Calu3 (cell line): ENCODE measurements at regions not wholly inside any gene's neighbourhood (a gene's known extent, or its start where the extent isn't known, plus 50 kb on each side); places are given as distances from the start of the nearest gene placed in this dataset.

ENCODE experiments used
- BruUV-seq: library from RNA; stranded (reverse); fragments of 400-500 nt; replicated peaks from 2 replicates; lab custom pipeline; 2021; lab: Mats Ljungman, UMichigan
- CTCF ChIA-PET: fragments of 300-600 bp; sonication (Branson Sonifier 250); formaldehyde crosslinking; loops from one replicate; lab custom pipeline; 2022; ENCODE audit warnings: antibody characterized with exemption; lab: Charles Lee
- DNase-seq: peaks from one replicate; pipeline ENCODE4 v3.0.0; 2022
- H3K27ac Mint-ChIP-seq: one replicate; pipeline ENCODE4 v1.8.0; 2022; ENCODE audit warnings: mixed read lengths; ENCODE audit not compliant: unreplicated experiment
- H3K27me3 Mint-ChIP-seq: one replicate; pipeline ENCODE4 v1.8.0; 2022; ENCODE audit warnings: mixed read lengths; ENCODE audit not compliant: unreplicated experiment
- H3K36me3 Mint-ChIP-seq: one replicate; pipeline ENCODE4 v1.8.0; 2022; ENCODE audit warnings: mild to moderate bottlenecking, moderate library complexity, mixed read lengths; ENCODE audit not compliant: insufficient read depth, unreplicated experiment
- H3K4me1 Mint-ChIP-seq: one replicate; pipeline ENCODE4 v1.8.0; 2022; ENCODE audit warnings: mild to moderate bottlenecking, low read depth, mixed read lengths; ENCODE audit not compliant: unreplicated experiment
- H3K4me3 Mint-ChIP-seq: one replicate; pipeline ENCODE4 v1.8.0; 2022; ENCODE audit warnings: mild to moderate bottlenecking, low read depth, moderate library complexity, mixed read lengths; ENCODE audit not compliant: unreplicated experiment
- H3K9me3 Mint-ChIP-seq: one replicate; pipeline ENCODE4 v1.8.0; 2022; ENCODE audit warnings: low read depth, mixed read lengths; ENCODE audit not compliant: unreplicated experiment
- intact Hi-C: fragments of 100-400 bp; cut with micrococcal nuclease; formaldehyde crosslinking; loops from one replicate; pipeline ENCODE4 v1.10.0; 2022; ENCODE audit not compliant: unreplicated experiment
- TF ChIP-seq, protein P1 (sequence below): fragments of 200-600 bp; IDR thresholded peaks from one replicate; pipeline ENCODE4 v1.8.0; 2022; ENCODE audit warnings: antibody characterized with exemption; ENCODE audit not compliant: unreplicated experiment

DNA sequence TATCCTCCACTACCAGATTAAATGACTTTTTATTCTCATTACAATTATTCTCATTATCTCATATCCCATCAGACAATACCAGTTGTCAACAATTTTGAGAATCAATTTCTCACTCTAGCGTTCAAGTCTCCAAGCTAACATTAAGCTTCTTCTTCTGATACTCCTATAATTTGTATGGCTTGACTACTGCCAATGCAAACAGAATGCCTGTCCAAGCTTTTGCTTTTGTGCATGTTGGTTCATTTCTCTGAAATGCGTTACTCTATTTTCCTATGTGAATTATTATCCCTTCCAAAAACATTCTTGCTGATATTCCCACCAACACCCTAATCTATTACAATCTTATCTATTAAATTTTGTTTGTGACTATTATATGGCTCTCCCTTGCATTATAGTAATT, 1602.3 kb downstream of the C4orf33 start:
- Mint-ChIP-seq H3K36me3 (no peaks in the 10 kb centered on the region), H3K27ac (no peak overlapping the region), H3K4me3 (no peak overlapping the region), H3K27me3 (no peaks in the 10 kb centered on the region), H3K4me1 (no peaks in the 10 kb centered on the region), H3K9me3 (no peaks in the 10 kb centered on the region)
- intact Hi-C loops = no loop called here
- DNase-seq = no peak
- CTCF ChIA-PET = no interaction called here
- no TSS peak for BruUV-seq
- TF ChIP-seq, protein P1, sequence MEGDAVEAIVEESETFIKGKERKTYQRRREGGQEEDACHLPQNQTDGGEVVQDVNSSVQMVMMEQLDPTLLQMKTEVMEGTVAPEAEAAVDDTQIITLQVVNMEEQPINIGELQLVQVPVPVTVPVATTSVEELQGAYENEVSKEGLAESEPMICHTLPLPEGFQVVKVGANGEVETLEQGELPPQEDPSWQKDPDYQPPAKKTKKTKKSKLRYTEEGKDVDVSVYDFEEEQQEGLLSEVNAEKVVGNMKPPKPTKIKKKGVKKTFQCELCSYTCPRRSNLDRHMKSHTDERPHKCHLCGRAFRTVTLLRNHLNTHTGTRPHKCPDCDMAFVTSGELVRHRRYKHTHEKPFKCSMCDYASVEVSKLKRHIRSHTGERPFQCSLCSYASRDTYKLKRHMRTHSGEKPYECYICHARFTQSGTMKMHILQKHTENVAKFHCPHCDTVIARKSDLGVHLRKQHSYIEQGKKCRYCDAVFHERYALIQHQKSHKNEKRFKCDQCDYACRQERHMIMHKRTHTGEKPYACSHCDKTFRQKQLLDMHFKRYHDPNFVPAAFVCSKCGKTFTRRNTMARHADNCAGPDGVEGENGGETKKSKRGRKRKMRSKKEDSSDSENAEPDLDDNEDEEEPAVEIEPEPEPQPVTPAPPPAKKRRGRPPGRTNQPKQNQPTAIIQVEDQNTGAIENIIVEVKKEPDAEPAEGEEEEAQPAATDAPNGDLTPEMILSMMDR = no peak

DNA sequence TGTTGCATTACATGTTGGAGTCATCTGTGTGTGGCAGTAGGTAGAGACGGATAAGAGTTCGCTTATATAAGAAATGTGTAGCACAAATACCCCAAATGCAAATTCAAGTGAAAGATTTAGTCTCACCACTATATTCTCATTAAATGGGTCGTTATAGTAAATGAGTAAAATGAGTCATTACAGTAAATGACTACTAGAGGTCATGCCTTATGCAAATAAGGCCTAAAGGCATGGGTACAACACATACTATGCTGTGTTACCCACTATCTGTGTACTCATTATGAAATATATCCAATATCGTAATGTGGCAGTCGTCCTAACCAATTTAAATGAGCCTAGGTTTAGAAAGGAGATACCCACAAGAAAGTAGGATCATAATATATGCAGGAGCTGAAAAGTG, 1603.1 kb downstream of the C4orf33 start:
- DNase-seq = no peak
- intact Hi-C loops = no loop called here
- H3K27ac Mint-ChIP-seq = no peak overlapping the region
- BruUV-seq = no TSS peak
- H3K9me3 Mint-ChIP-seq = no peaks in the 10 kb centered on the region
- CTCF ChIA-PET = no interaction called here
- no peaks in the 10 kb centered on the region for H3K36me3 Mint-ChIP-seq
- TF ChIP-seq, protein P1 = no peak
- no peaks in the 10 kb centered on the region for H3K27me3 Mint-ChIP-seq
- no peak overlapping the region for H3K4me3 Mint-ChIP-seq
- no peaks in the 10 kb centered on the region for H3K4me1 Mint-ChIP-seq

DNA sequence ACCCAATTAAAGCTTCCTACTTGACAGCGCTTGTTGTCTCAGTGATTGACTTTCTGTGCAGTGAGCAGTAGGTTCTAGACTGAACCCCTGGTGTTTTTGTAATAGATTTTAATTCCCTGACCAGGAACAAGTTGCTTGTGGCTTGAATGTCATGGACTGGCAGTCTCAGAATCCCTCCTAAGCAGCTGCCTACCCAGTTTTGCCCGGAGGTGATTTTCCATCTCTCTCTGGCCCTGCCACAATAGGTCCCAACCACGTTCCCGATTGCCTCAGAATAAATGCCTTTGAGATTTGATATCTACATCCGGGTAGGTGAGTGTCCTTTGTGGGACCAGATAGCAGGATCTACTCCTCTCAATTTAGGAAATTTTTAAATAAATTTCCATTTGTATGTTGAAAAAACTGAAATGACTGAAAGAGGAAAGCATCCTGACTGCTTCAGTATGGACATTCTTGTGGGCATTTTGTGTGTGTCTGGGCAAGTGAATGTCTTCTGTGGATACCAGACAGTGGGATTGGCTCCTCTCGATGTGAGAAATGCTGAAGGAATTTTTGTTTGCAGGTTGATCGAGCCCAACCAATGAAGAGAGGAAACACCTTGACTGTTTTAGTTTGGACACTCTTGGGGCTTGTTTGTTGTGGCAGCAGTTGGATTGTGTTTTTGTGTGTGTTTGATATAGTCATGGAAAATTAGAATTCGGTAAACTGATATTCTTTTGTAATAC, 1607.4 kb downstream of the C4orf33 start:
- intact Hi-C loops = no loop called here
- no peaks in the 10 kb centered on the region for H3K36me3 Mint-ChIP-seq
- BruUV-seq = no TSS peak
- CTCF ChIA-PET = no interaction called here
- no peak overlapping the region for H3K4me3 Mint-ChIP-seq
- H3K4me1 Mint-ChIP-seq = no peaks in the 10 kb centered on the region
- no peaks in the 10 kb centered on the region for H3K27me3 Mint-ChIP-seq
- DNase-seq = no peak
- H3K27ac Mint-ChIP-seq = no peak overlapping the region
- TF ChIP-seq, protein P1 = no peak
- H3K9me3 Mint-ChIP-seq = peaks cover 4% of the 10 kb centered on the region

DNA sequence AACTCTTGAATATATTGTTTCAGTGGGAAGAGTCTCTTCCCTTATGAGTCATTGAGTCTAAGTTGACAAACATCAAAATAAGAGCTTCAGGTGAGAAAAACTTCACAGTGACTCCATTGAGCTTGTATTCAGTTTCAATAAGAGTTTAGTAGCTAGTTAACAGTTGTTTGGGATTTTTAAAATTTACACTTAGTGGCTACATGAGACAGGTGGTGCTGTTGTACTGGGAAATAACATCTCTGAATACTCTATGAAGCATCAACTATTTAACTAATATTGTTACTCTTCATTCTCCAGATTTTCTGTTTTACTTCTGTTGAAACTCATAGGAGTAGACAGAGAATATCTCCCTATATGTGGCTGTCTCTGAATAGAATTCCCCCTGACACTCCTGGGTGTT, 1609.1 kb downstream of the C4orf33 start:
- CTCF ChIA-PET = interaction anchor here (0.5 kb wide), 1 partner anchor 299 kb away, joined by 4 read pairs; no protein-coding TSS in a partner anchor

More for the DNA sequence above, 1609.1 kb downstream of the C4orf33 start:
- Mint-ChIP-seq H3K4me1 (no peaks in the 10 kb centered on the region), H3K27ac (no peak overlapping the region), H3K9me3 (peaks cover 4% of the 10 kb centered on the region), H3K4me3 (no peak overlapping the region), H3K36me3 (no peaks in the 10 kb centered on the region), H3K27me3 (no peaks in the 10 kb centered on the region)
- intact Hi-C loops = no loop called here
- TF ChIP-seq, protein P1 = no peak
- no peak for DNase-seq
- BruUV-seq = no TSS peak
